Naive thymus-derived CD4-positive, alpha-beta T cell (primary cell): ENCODE measurements at regions not wholly inside any gene's neighbourhood (a gene's known extent, or its start where the extent isn't known, plus 50 kb on each side); places are given as distances from the start of the nearest gene placed in this dataset.

Experiments used
- ATAC-seq: fragments of 150-1000 bp; cut with Tn5 transposase; 2 replicates; pipeline ENCODE4 v1.10.0; 2021; ENCODE audit warnings: mild to moderate bottlenecking, moderate library complexity
- CTCF ChIA-PET: fragments of 350-600 bp; sonication (Branson Sonifier 250); formaldehyde crosslinking; loops from one replicate; lab custom pipeline; 2021; ENCODE audit warnings: antibody characterized with exemption; lab: Charles Lee
- POLR2A ChIA-PET: fragments of 350-600 bp; sonication (Branson Sonifier 250); formaldehyde crosslinking; loops from one replicate; lab custom pipeline; 2021; ENCODE audit warnings: antibody characterized with exemption, inconsistent platforms; lab: Charles Lee
- DNase-seq, 9 donors: peaks; one replicate each; pipeline versions ENCODE4 v3.0.0 to v3.0.0-alpha.2; 2020 to 2022; ENCODE audit warnings: mixed read lengths in 1 of 9
- H3K27ac ChIP-seq: one replicate; pipeline ENCODE4 v1.7.0; 2013; ENCODE audit warnings: mild to moderate bottlenecking, low read depth, low read length, moderate library complexity
- H3K27me3 ChIP-seq, 2 donors: one replicate each; pipeline ENCODE4 v1.7.0; 2013; ENCODE audit warnings: low read length in 2 of 2, mild to moderate bottlenecking in 2 of 2, moderate library complexity in 2 of 2; ENCODE audit not compliant: control insufficient read depth in 2 of 2, insufficient read depth in 2 of 2
- H3K36me3 ChIP-seq, 3 experiments: 1 replicate in 2 of 3; 2 replicates in 1 of 3; pipeline ENCODE4 v1.7.0; 2013; ENCODE audit warnings: low read length in 3 of 3, mild to moderate bottlenecking in 3 of 3, moderate library complexity in 1 of 3; ENCODE audit not compliant: insufficient read depth in 3 of 3, control insufficient read depth in 2 of 3
- H3K4me1 ChIP-seq, 2 donors: one replicate each; pipeline ENCODE4 v1.7.0; 2013; ENCODE audit warnings: low read length in 2 of 2, mild to moderate bottlenecking in 2 of 2, moderate library complexity in 1 of 2; ENCODE audit not compliant: control insufficient read depth in 2 of 2, insufficient read depth in 2 of 2
- H3K4me3 ChIP-seq: 2 replicates; pipeline ENCODE4 v1.7.0; 2013; ENCODE audit warnings: mild to moderate bottlenecking, low read length
- H3K9me3 ChIP-seq, 3 experiments: 1 replicate in 2 of 3; 2 replicates in 1 of 3; pipeline ENCODE4 v1.7.0; 2013; ENCODE audit warnings: low read length in 3 of 3; ENCODE audit not compliant: control insufficient read depth in 2 of 3
- H3K27ac Mint-ChIP-seq, 9 donors: one replicate each; pipeline ENCODE4 v1.8.0; 2020 to 2022; ENCODE audit warnings: mixed read lengths in 9 of 9, mild to moderate bottlenecking in 8 of 9, moderate library complexity in 5 of 9, inconsistent platforms in 2 of 9
- H3K27me3 Mint-ChIP-seq, 5 donors: one replicate each; pipeline ENCODE4 v1.8.0; 2021 to 2022; ENCODE audit warnings: mixed read lengths in 5 of 5, mild to moderate bottlenecking in 1 of 5
- H3K36me3 Mint-ChIP-seq, 5 donors: one replicate each; pipeline ENCODE4 v1.8.0; 2020 to 2022; ENCODE audit warnings: mixed read lengths in 5 of 5, mild to moderate bottlenecking in 3 of 5, inconsistent platforms in 1 of 5
- H3K4me1 Mint-ChIP-seq, 7 donors: one replicate each; pipeline ENCODE4 v1.8.0; 2020 to 2022; ENCODE audit warnings: mixed read lengths in 7 of 7, mild to moderate bottlenecking in 3 of 7, inconsistent platforms in 1 of 7
- H3K4me3 Mint-ChIP-seq, 10 donors: one replicate each; pipeline ENCODE4 v1.8.0; 2020 to 2022; ENCODE audit warnings: mild to moderate bottlenecking in 10 of 10, mixed read lengths in 10 of 10, moderate library complexity in 6 of 10, inconsistent platforms in 2 of 10
- H3K9me3 Mint-ChIP-seq, 11 donors: one replicate each; pipeline ENCODE4 v1.8.0; 2020 to 2022; ENCODE audit warnings: mixed read lengths in 11 of 11, mild to moderate bottlenecking in 4 of 11, inconsistent platforms in 1 of 11, moderate library complexity in 1 of 11
- intact Hi-C, 2 donors: fragments of 100-400 bp; cut with micrococcal nuclease; formaldehyde crosslinking; loops; one replicate each; pipeline ENCODE4 v1.15.1; 2023

DNA sequence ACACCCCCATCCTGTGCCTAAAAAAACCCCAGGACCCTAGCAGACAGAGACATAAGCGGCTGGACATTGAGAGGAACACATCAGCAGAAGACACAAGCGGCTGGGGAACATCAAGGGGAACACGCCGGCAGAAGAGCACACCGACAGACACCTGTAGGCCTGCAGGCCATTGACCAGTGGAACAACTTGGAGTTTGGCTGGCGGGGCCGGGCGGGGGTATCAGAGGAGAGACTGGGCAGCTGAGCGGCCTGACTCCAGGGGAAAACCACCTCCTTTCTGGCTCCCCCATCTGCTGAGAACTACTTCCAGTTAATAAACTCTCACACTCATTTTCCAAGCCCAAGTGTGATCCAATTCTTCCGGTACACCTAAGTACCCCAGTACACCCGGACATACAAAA is 264.7 kb upstream of the ISX start:
- no peak overlapping the region for H3K4me3 Mint-ChIP-seq
- H3K4me3 ChIP-seq, result no peak overlapping the region
- H3K27ac Mint-ChIP-seq, result no peak overlapping the region
- H3K36me3 Mint-ChIP-seq, result no peaks in the 10 kb centered on the region
- DNase-seq (no peak), ATAC-seq (no peak)
- H3K4me1 ChIP-seq, result no peaks in the 10 kb centered on the region
- POLR2A ChIA-PET, result no interaction called here
- H3K27ac ChIP-seq, result no peak overlapping the region
- no peaks in the 10 kb centered on the region for H3K27me3 ChIP-seq
- H3K4me1 Mint-ChIP-seq, result no peaks in the 10 kb centered on the region
- no peaks in the 10 kb centered on the region for H3K9me3 ChIP-seq
- intact Hi-C loops, result no loop called here
- no peaks in the 10 kb centered on the region for H3K36me3 ChIP-seq
- CTCF ChIA-PET, result no interaction called here
- peaks cover 0 to 38% (median 6%) of the 10 kb centered on the region in 5 donors for H3K27me3 Mint-ChIP-seq
- peaks cover 0 to 9% (median 0%) of the 10 kb centered on the region in 11 donors for H3K9me3 Mint-ChIP-seq

DNA sequence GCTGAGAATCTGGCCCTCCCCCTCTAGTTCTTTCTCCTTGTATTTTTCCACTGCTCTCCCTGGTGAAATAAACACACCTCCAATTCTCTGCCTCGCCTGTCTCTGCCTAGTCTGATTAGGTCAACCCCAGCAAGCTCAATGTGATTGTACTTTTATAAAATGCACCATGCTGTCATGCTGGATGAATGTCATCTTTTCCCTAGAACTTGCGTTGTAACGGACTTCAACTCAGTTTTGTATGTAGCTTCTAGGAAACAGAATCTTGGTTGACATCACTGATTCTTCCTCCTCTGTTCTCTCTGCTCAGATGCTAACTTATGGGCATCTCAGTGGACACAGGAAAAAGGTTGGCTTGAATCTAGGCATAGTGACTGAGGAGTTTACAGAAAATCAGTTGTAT is 261.9 kb upstream of the ISX start:
- Mint-ChIP-seq H3K27me3 (peaks cover 0 to 39% (median 11%) of the 10 kb centered on the region in 5 donors), H3K27ac (no peak overlapping the region), H3K4me1 (no peaks in the 10 kb centered on the region), H3K9me3 (peaks cover 0 to 8% (median 0%) of the 10 kb centered on the region in 11 donors), H3K36me3 (no peaks in the 10 kb centered on the region), H3K4me3 (no peak overlapping the region)
- H3K4me3 ChIP-seq, result no peak overlapping the region
- H3K27ac ChIP-seq, result no peak overlapping the region
- no peaks in the 10 kb centered on the region for H3K27me3 ChIP-seq
- H3K4me1 ChIP-seq, result no peaks in the 10 kb centered on the region
- DNase-seq, result no peak
- POLR2A ChIA-PET, result no interaction called here
- intact Hi-C loops, result no loop called here
- no peak for ATAC-seq
- H3K36me3 ChIP-seq, result no peaks in the 10 kb centered on the region
- CTCF ChIA-PET, result no interaction called here
- no peaks in the 10 kb centered on the region for H3K9me3 ChIP-seq

DNA sequence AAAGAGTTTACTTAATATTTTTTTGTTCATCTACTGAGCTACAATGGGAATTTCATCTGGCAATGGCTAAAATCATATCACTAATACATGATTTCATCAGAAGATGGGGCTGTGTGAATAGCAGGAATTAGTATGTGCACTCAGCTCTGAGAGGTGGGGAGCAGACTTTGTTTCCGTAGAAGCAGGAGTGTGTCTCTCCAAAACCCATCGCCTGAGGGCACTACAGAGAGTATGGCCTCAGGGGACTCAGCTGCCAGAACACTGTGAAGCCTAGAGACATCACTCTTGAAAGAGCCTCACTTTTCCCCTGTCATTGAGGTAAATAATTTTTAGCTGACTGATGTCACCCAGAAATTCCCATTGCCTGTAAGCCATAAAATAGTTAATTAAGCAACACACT is 261.4 kb upstream of the ISX start:
- H3K4me3 Mint-ChIP-seq, result no peak overlapping the region
- no peaks in the 10 kb centered on the region for H3K36me3 ChIP-seq
- POLR2A ChIA-PET, result no interaction called here
- CTCF ChIA-PET, result no interaction called here
- no peak overlapping the region for H3K27ac ChIP-seq
- intact Hi-C loops, result no loop called here
- peaks cover 0 to 39% (median 11%) of the 10 kb centered on the region in 5 donors for H3K27me3 Mint-ChIP-seq
- no peaks in the 10 kb centered on the region for H3K4me1 ChIP-seq
- no peak for ATAC-seq
- peaks cover 0 to 6% (median 0%) of the 10 kb centered on the region in 11 donors for H3K9me3 Mint-ChIP-seq
- no peak overlapping the region for H3K27ac Mint-ChIP-seq
- H3K36me3 Mint-ChIP-seq, result no peaks in the 10 kb centered on the region
- no peaks in the 10 kb centered on the region for H3K4me1 Mint-ChIP-seq
- no peak overlapping the region for H3K4me3 ChIP-seq
- DNase-seq, result no peak
- no peaks in the 10 kb centered on the region for H3K9me3 ChIP-seq
- H3K27me3 ChIP-seq, result no peaks in the 10 kb centered on the region

DNA sequence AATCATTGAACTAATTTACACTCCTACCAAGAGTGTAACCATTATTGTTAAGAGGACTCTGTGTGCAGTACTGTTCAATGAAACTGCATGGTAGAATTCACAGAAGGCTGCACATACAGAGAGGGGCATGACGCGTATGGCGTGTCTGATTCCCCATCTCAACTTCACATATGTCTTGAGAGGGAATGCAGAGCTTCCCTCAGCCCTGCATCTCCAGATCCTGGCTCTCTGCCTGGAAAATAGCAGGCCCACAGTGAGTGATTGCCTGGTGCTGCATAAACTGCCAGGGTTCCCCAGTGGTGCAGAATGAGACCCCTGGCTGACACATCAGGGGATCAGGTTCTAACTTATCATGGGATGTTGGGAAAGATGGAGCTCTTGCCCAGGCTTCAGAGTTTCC is 260.2 kb upstream of the ISX start:
- intact Hi-C loops, result no loop called here
- POLR2A ChIA-PET, result no interaction called here
- DNase-seq (no peak), ATAC-seq (no peak)
- Mint-ChIP-seq H3K27ac (no peak overlapping the region), H3K27me3 (peaks cover 0 to 38% (median 15%) of the 10 kb centered on the region in 5 donors), H3K4me1 (no peaks in the 10 kb centered on the region), H3K4me3 (no peak overlapping the region), H3K36me3 (no peaks in the 10 kb centered on the region), H3K9me3 (peaks cover 0 to 6% (median 0%) of the 10 kb centered on the region in 11 donors)
- H3K36me3 ChIP-seq, result no peaks in the 10 kb centered on the region
- H3K9me3 ChIP-seq, result no peaks in the 10 kb centered on the region
- no peaks in the 10 kb centered on the region for H3K4me1 ChIP-seq
- H3K27me3 ChIP-seq, result no peaks in the 10 kb centered on the region
- H3K4me3 ChIP-seq, result no peak overlapping the region
- no peak overlapping the region for H3K27ac ChIP-seq
- CTCF ChIA-PET, result no interaction called here

DNA sequence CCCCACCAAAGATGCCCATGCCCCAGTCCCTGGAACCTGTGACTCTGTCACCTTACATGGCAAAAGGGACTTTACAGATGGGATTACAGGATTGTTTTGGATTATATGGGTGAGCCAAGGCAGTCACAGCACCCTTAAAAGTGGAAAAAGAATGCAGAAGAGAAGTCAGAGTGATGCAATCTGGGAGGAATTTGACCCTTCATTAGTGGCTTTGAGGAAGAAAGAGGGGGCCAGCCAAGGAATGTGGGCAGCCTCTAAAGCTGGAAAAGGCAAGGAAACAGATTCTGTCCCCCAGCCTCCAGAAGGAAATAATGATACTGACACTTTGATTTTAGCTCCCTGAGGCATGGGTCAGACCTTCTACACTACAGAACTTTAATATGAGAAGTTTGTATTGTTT is 257.3 kb upstream of the ISX start:
- Mint-ChIP-seq H3K27me3 (peaks cover 0 to 28% (median 15%) of the 10 kb centered on the region in 5 donors), H3K36me3 (no peaks in the 10 kb centered on the region), H3K9me3 (peaks cover 0 to 6% (median 0%) of the 10 kb centered on the region in 11 donors), H3K4me1 (no peaks in the 10 kb centered on the region), H3K27ac (no peak overlapping the region), H3K4me3 (no peak overlapping the region)
- ATAC-seq (no peak), DNase-seq (no peak)
- no peaks in the 10 kb centered on the region for H3K27me3 ChIP-seq
- H3K4me3 ChIP-seq, result no peak overlapping the region
- intact Hi-C loops, result no loop called here
- no peak overlapping the region for H3K27ac ChIP-seq
- no peaks in the 10 kb centered on the region for H3K4me1 ChIP-seq
- ChIA-PET CTCF (no interaction called here), POLR2A (no interaction called here)
- H3K9me3 ChIP-seq, result no peaks in the 10 kb centered on the region
- no peaks in the 10 kb centered on the region for H3K36me3 ChIP-seq

DNA sequence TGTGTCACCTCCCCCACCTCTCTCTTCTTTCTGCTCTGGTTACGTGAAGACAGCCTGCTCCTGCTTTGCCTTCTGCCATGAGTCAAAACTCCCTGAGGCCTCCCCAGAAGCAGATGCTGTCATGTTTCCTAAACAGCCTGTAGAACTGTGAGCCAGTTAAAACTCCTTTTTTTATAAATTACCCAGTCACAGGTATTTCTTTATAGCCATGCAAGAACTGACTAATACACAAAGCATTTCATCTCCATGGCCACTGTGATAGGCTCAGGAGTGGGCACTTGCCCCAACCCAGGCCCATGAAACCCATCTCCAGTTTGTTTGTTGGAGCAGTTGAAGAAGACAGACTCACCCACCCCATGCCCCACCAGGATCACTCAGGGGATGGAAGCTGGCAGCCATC is 253.3 kb upstream of the ISX start:
- peaks cover 0 to 5% (median 0%) of the 10 kb centered on the region in 3 experiments for H3K9me3 ChIP-seq
- Mint-ChIP-seq H3K4me1 (no peaks in the 10 kb centered on the region), H3K9me3 (peaks cover 1 to 12% (median 9%) of the 10 kb centered on the region in 11 donors), H3K36me3 (peaks cover 0 to 11% (median 0%) of the 10 kb centered on the region in 5 donors), H3K27me3 (peaks cover 0 to 37% (median 25%) of the 10 kb centered on the region in 5 donors), H3K27ac (no peak overlapping the region), H3K4me3 (no peak overlapping the region)
- ATAC-seq (no peak), DNase-seq (no peak)
- H3K4me3 ChIP-seq, result no peak overlapping the region
- CTCF ChIA-PET, result no interaction called here
- H3K36me3 ChIP-seq, result no peaks in the 10 kb centered on the region
- no peak overlapping the region for H3K27ac ChIP-seq
- H3K4me1 ChIP-seq, result no peaks in the 10 kb centered on the region
- POLR2A ChIA-PET, result no interaction called here
- intact Hi-C loops, result no loop called here
- no peaks in the 10 kb centered on the region for H3K27me3 ChIP-seq

DNA sequence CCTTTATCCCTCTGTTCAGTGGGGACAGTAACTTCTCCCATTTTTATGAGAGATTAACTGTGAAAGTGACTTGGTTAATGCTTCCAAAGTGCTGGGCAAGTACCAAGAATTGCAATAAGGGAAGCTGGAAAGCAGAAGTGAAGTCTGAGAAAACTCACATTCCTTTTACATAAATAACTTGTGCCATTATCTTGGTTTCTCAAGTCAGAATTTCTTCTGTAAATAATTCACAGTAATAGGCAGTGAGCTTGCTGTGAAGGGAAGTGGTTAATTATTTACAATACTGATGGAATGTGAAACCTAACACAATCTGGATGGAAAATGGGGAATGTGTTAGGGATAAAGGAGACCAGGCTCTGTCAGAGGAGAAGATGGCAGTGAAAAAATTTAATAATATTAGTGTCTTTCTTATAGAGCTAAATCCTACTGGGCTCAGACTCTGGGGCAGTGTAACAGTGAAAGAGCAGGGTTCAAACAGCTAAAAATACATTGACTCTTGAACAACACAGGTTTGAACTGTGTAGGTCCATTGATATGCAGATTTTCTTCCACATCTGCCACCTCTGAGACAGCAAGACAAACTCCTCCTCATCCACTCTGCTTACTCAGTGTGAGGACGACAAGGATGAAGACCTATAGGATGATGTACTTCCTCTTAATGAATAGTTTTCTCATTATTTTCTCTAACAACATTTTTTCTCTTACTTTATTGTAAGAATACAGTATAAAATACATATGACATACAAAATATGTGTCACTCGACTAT is 251.5 kb upstream of the ISX start:
- Histone ChIP-seq H3K36me3 (no peaks in the 10 kb centered on the region), H3K27me3 (no peaks in the 10 kb centered on the region), H3K9me3 (peaks cover 0 to 5% (median 0%) of the 10 kb centered on the region in 3 experiments), H3K27ac (no peak overlapping the region), H3K4me3 (no peak overlapping the region), H3K4me1 (no peaks in the 10 kb centered on the region)
- intact Hi-C loops, result no loop called here
- H3K36me3 Mint-ChIP-seq, result peaks cover 0 to 11% (median 0%) of the 10 kb centered on the region in 5 donors
- no peak overlapping the region for H3K4me3 Mint-ChIP-seq
- H3K27me3 Mint-ChIP-seq, result peaks cover 0 to 27% (median 20%) of the 10 kb centered on the region in 5 donors
- no peak for ATAC-seq
- ChIA-PET POLR2A (no interaction called here), CTCF (no interaction called here)
- no peak for DNase-seq
- H3K27ac Mint-ChIP-seq, result no peak overlapping the region
- no peaks in the 10 kb centered on the region for H3K4me1 Mint-ChIP-seq
- H3K9me3 Mint-ChIP-seq, result peaks cover 1 to 16% (median 7%) of the 10 kb centered on the region in 11 donors
